Keratinocyte (primary cell): ENCODE measurements at regions not wholly inside any gene's neighbourhood (a gene's known extent, or its start where the extent isn't known, plus 50 kb on each side); places are given as distances from the start of the nearest gene placed in this dataset.

Experiments
- DNase-seq: peaks from one replicate; pipeline ENCODE4 v3.0.0-alpha.2; 2011; ENCODE audit warnings: low read depth, missing footprints, low spot score
- FAIRE-seq: peaks from 2 replicates; lab custom pipeline; 2011; peaks lifted over from hg19 to GRCh38; lab: Jason Lieb, UNC
- H2AFZ ChIP-seq: 2 replicates; pipeline ENCODE4 v1.6.0; 2012; ENCODE audit warnings: low read length, control low read depth, inconsistent platforms; ENCODE audit not compliant: control insufficient read depth
- H3K27ac ChIP-seq: 2 replicates; pipeline ENCODE4 v1.5.1; 2011; ENCODE audit warnings: low read length; ENCODE audit not compliant: control insufficient read depth, insufficient read depth
- H3K27me3 ChIP-seq: 3 replicates; pipeline ENCODE4 v1.6.0; 2011; ENCODE audit warnings: low read length; ENCODE audit not compliant: control insufficient read depth, insufficient read depth; ENCODE audit errors: extremely low read depth
- H3K36me3 ChIP-seq, 2 experiments: 2 replicates in 1 of 2; 3 replicates in 1 of 2; pipeline ENCODE4 v1.5.1; 2011; ENCODE audit warnings: low read length in 2 of 2, mild to moderate bottlenecking in 1 of 2; ENCODE audit not compliant: control insufficient read depth in 2 of 2, insufficient read depth in 2 of 2; ENCODE audit errors: extremely low read depth in 1 of 2
- H3K4me1 ChIP-seq: 3 replicates; pipeline ENCODE4 v1.5.1; 2011; ENCODE audit warnings: low read length; ENCODE audit not compliant: control insufficient read depth, insufficient read depth; ENCODE audit errors: extremely low read depth
- H3K4me2 ChIP-seq: 3 replicates; pipeline ENCODE4 v1.6.0; 2011; ENCODE audit warnings: low read depth, low read length; ENCODE audit not compliant: control insufficient read depth, insufficient read depth; ENCODE audit errors: extremely low read depth
- H3K4me3 ChIP-seq, 3 experiments: fragments of 200-600 bp in 1 of 3; sonication (generic) in 1 of 3; 2 replicates in 2 of 3; 3 replicates in 1 of 3; pipeline ENCODE4 v1.5.1; 2011 to 2016; ENCODE audit warnings: low read length in 3 of 3, mild to moderate bottlenecking in 3 of 3, control low read depth in 2 of 3, inconsistent platforms in 1 of 3, low read depth in 1 of 3, mixed read lengths in 1 of 3, mixed run types in 1 of 3, moderate library complexity in 1 of 3; ENCODE audit not compliant: control insufficient read depth in 2 of 3, insufficient read depth in 2 of 3; ENCODE audit errors: extremely low read depth in 1 of 3
- H3K79me2 ChIP-seq: 2 replicates; pipeline ENCODE4 v1.6.0; 2012; ENCODE audit warnings: low read length; ENCODE audit not compliant: control insufficient read depth, insufficient read depth
- H3K9ac ChIP-seq: 3 replicates; pipeline ENCODE4 v1.6.0; 2011; ENCODE audit warnings: low read length; ENCODE audit not compliant: control insufficient read depth, insufficient read depth; ENCODE audit errors: extremely low read depth
- H3K9me1 ChIP-seq: 3 replicates; pipeline ENCODE4 v1.6.0; 2011; ENCODE audit warnings: low read length; ENCODE audit not compliant: control insufficient read depth, insufficient read depth; ENCODE audit errors: extremely low read depth
- H3K9me3 ChIP-seq: 2 replicates; pipeline ENCODE4 v1.5.1; 2012; ENCODE audit warnings: low read depth, low read length; ENCODE audit not compliant: control insufficient read depth
- H4K20me1 ChIP-seq: 3 replicates; pipeline ENCODE4 v1.6.0; 2011; ENCODE audit warnings: low read length; ENCODE audit not compliant: control insufficient read depth, insufficient read depth; ENCODE audit errors: extremely low read depth
- CTCF ChIP-seq, 3 experiments: IDR thresholded peaks in 1 of 3; conservative IDR thresholded peaks in 1 of 3; optimal IDR thresholded peaks in 1 of 3; 2 replicates in 2 of 3; 3 replicates in 1 of 3; pipeline versions ENCODE3 to v1.5.1; 2011; ENCODE audit warnings: low read length in 3 of 3, mild to moderate bottlenecking in 3 of 3, moderate library complexity in 2 of 3, control low read depth in 1 of 3, inconsistent platforms in 1 of 3; ENCODE audit not compliant: insufficient read depth in 2 of 3; ENCODE audit errors: extremely low read depth in 1 of 3
- EZH2 ChIP-seq: IDR thresholded peaks from one replicate; pipeline ENCODE4 v1.6.1; 2012; ENCODE audit warnings: inconsistent platforms, mild to moderate bottlenecking, low read length, moderate library complexity
- dilution Hi-C: fragments of 300-500 bp; cut with MboI; formaldehyde crosslinking; loops from one replicate; pipeline ENCODE4 v1.7.0; 2020; ENCODE audit warnings: low sequenced_read_pairs; ENCODE audit not compliant: extremely low pct_ligation_motif_present

GRCh38 chr12:13386323-13387039 lies 190.0 kb downstream of the EMP1 start:
- H3K36me3 ChIP-seq = no peaks in the 10 kb centered on the region
- H3K9me1 ChIP-seq = no peaks in the 10 kb centered on the region
- H3K4me3 ChIP-seq = no peak overlapping the region
- no peak for TF ChIP-seq EZH2
- H3K27ac ChIP-seq = no peak overlapping the region
- dilution Hi-C loops = no loop called here
- H4K20me1 ChIP-seq = no peaks in the 10 kb centered on the region
- no peak for FAIRE-seq
- H3K27me3 ChIP-seq = no peaks in the 10 kb centered on the region
- H3K79me2 ChIP-seq = no peaks in the 10 kb centered on the region
- no peaks in the 10 kb centered on the region for H3K9me3 ChIP-seq
- DNase-seq = no peak
- no peak overlapping the region for H3K9ac ChIP-seq
- peak overlapping the region; percentile 41 for H3K4me2 ChIP-seq
- no peak overlapping the region for H2AFZ ChIP-seq
- peaks cover 17% of the 10 kb centered on the region for H3K4me1 ChIP-seq

- dilution Hi-C loops = no loop called here
- Histone ChIP-seq H3K9ac (no peak overlapping the region), H4K20me1 (no peaks in the 10 kb centered on the region), H3K4me2 (no peak overlapping the region), H3K27me3 (no peaks in the 10 kb centered on the region), H2AFZ (no peak overlapping the region), H3K79me2 (no peaks in the 10 kb centered on the region), H3K4me1 (peaks cover 9% of the 10 kb centered on the region), H3K9me3 (no peaks in the 10 kb centered on the region), H3K4me3 (no peak overlapping the region), H3K27ac (no peak overlapping the region), H3K36me3 (no peaks in the 10 kb centered on the region), H3K9me1 (no peaks in the 10 kb centered on the region)
- peak; percentile 87 for FAIRE-seq
- DNase-seq = peak; percentile 9
- TF ChIP-seq CTCF (optimal IDR thresholded peaks at IDR 0.05 in 1 of 3, IDR thresholded peaks at IDR 0.05 in 1 of 3, conservative IDR thresholded peaks at IDR 0.05 in 1 of 3; ENCODE audit: extremely low read depth in 1 of 3, insufficient read depth in 2 of 3, low read length in 3 of 3) = no peak
- TF ChIP-seq EZH2 = no peak
Observed at GRCh38 chr12:13383379-13383778, 186.9 kb downstream of the EMP1 start.

GRCh38 chr12:13380297-13380696 lies 183.8 kb downstream of the EMP1 start:
- Histone ChIP-seq H3K79me2 (no peaks in the 10 kb centered on the region), H3K4me1 (peaks cover 5% of the 10 kb centered on the region), H3K4me2 (no peak overlapping the region), H3K9me3 (no peaks in the 10 kb centered on the region), H2AFZ (no peak overlapping the region), H3K36me3 (no peaks in the 10 kb centered on the region), H3K27ac (no peak overlapping the region), H3K27me3 (no peaks in the 10 kb centered on the region), H3K9ac (no peak overlapping the region), H3K4me3 (no peak overlapping the region), H4K20me1 (no peaks in the 10 kb centered on the region), H3K9me1 (no peaks in the 10 kb centered on the region)
- TF ChIP-seq EZH2 (no peak), CTCF (optimal IDR thresholded peaks at IDR 0.05 in 1 of 3, IDR thresholded peaks at IDR 0.05 in 1 of 3, conservative IDR thresholded peaks at IDR 0.05 in 1 of 3; ENCODE audit: extremely low read depth in 1 of 3, insufficient read depth in 2 of 3, low read length in 3 of 3) (no peak)
- dilution Hi-C loops = no loop called here
- no peak for DNase-seq
- FAIRE-seq = no peak
